ENCODE measurements at regions not wholly inside any gene's neighbourhood (a gene's known extent, or its start where the extent isn't known, plus 50 kb on each side); places are given as distances from the start of the nearest gene placed in this dataset.

DNA sequence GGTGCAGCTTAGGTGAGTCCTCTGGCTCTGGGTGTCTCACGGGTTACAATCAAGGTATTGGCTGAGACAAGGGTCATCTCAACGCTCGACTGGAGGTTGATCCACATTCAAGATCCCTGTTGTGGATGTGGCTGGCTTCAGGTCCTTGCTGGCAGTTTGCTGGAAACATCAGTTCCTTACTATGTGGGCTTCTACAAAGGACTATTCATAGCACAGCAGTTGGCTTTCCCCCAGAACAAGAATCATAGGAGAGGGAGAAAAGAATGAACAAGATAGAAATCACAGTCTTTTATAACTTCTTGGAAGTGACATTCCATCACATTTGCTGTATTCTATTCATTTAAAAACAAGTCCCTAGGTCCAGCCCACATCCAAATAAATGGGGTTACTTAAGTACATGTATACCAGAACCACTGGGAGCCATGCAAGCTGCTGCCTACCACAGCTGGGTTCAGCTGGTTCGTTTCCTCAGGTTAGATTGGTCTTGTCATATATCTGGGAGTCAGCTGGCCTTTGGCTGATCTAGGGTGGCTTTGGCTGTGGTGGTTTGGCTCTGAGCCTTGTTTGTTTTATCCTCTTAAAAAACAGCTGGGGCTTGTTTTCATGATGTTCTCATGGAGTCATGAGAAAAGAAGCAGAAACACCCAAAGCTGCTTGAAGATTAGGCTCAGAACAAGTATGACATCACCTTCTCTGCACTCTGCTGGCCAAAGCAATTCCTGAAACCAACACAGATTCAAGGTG is 433.2 kb upstream of the SPTLC3 start:
- no peak for TF ChIP-seq ZBTB7A (IDR thresholded peaks at IDR 0.05; ENCODE audit: low read depth)
- no peak for TF ChIP-seq CREB1 (IDR thresholded peaks at IDR 0.05; ENCODE audit: low read depth)
- TF ChIP-seq TAF1 (IDR thresholded peaks at IDR 0.05; ENCODE audit: low read depth), result no peak
- TF ChIP-seq RAD21 (IDR thresholded peaks at IDR 0.05; ENCODE audit: low read depth), result no peak
- TF ChIP-seq FOXM1 (IDR thresholded peaks at IDR 0.05; ENCODE audit: borderline replicate concordance, low read depth), result no peak
- TF ChIP-seq, protein P1, sequence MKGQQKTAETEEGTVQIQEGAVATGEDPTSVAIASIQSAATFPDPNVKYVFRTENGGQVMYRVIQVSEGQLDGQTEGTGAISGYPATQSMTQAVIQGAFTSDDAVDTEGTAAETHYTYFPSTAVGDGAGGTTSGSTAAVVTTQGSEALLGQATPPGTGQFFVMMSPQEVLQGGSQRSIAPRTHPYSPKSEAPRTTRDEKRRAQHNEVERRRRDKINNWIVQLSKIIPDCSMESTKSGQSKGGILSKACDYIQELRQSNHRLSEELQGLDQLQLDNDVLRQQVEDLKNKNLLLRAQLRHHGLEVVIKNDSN (IDR thresholded peaks at IDR 0.05), result no peak
- TF ChIP-seq NFIC (IDR thresholded peaks at IDR 0.05), result no peak

DNA sequence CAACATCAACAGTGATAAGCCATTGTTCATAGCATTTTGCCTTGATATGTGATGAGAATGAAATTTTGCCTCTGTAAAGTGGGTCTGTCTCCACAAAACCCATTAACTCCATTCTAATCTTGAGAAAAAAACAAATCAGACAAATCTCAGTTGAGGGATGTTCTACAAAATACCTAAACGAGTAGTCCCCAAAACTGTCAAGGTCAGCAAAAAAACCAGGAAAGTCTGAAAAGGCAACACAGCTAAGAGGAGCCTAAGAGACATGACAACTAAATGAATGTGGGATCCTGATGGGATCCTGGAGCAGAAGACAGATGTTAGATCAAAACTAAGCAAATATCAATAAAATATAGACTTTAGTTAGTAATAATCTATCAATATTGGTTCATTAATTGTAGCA is 431.6 kb upstream of the SPTLC3 start:
- TF ChIP-seq, protein P2, sequence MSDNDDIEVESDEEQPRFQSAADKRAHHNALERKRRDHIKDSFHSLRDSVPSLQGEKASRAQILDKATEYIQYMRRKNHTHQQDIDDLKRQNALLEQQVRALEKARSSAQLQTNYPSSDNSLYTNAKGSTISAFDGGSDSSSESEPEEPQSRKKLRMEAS (IDR thresholded peaks at IDR 0.05), result no peak
- no peak for TF ChIP-seq CEBPB (IDR thresholded peaks at IDR 0.05)
- no peak for TF ChIP-seq FOXM1 (IDR thresholded peaks at IDR 0.05; ENCODE audit: borderline replicate concordance, low read depth)
- TF ChIP-seq ZBTB7A (IDR thresholded peaks at IDR 0.05; ENCODE audit: low read depth), result no peak
- no peak for TF ChIP-seq CREB1 (IDR thresholded peaks at IDR 0.05; ENCODE audit: low read depth)

DNA sequence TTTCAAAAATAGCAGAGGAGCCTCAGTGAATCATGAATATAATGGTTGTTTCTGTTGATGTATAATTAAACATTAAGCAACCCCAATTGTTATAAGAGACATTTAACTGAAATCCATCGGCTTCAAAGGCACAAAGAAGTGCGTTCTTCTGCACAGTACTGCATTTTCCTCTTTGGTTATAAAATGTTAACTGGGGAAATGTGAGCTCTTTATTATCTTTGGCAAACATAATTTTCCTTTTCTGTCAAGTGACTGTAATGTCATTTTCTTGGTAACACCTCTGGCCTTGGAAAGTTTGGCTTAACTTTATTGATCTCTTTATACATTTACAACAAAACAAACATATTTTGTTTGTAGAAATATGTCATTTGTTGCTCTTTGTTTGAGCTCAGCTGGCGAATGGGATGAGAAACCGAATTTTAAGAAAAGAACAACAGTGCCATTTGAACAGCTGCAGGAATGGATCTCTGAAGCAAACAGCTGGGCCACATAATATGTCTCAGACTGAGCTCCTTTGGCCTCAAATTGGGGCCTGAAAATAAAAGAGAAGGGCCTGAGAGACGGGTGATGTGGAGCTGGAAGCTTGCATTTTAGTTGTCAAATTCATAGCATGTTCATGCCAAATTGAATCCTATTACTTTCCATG is 427.0 kb upstream of the SPTLC3 start:
- no peak for TF ChIP-seq CREB1 (IDR thresholded peaks at IDR 0.05; ENCODE audit: low read depth)
- TF ChIP-seq EP300 (IDR thresholded peaks at IDR 0.05; ENCODE audit: borderline replicate concordance), result no peak
- TF ChIP-seq, protein P2 (IDR thresholded peaks at IDR 0.05), result no peak
- TF ChIP-seq RAD21 (IDR thresholded peaks at IDR 0.05; ENCODE audit: low read depth), result no peak
- no peak for TF ChIP-seq FOXM1 (IDR thresholded peaks at IDR 0.05; ENCODE audit: borderline replicate concordance, low read depth)
- TF ChIP-seq EGR1 (IDR thresholded peaks at IDR 0.05), result no peak
- TF ChIP-seq, protein P3, sequence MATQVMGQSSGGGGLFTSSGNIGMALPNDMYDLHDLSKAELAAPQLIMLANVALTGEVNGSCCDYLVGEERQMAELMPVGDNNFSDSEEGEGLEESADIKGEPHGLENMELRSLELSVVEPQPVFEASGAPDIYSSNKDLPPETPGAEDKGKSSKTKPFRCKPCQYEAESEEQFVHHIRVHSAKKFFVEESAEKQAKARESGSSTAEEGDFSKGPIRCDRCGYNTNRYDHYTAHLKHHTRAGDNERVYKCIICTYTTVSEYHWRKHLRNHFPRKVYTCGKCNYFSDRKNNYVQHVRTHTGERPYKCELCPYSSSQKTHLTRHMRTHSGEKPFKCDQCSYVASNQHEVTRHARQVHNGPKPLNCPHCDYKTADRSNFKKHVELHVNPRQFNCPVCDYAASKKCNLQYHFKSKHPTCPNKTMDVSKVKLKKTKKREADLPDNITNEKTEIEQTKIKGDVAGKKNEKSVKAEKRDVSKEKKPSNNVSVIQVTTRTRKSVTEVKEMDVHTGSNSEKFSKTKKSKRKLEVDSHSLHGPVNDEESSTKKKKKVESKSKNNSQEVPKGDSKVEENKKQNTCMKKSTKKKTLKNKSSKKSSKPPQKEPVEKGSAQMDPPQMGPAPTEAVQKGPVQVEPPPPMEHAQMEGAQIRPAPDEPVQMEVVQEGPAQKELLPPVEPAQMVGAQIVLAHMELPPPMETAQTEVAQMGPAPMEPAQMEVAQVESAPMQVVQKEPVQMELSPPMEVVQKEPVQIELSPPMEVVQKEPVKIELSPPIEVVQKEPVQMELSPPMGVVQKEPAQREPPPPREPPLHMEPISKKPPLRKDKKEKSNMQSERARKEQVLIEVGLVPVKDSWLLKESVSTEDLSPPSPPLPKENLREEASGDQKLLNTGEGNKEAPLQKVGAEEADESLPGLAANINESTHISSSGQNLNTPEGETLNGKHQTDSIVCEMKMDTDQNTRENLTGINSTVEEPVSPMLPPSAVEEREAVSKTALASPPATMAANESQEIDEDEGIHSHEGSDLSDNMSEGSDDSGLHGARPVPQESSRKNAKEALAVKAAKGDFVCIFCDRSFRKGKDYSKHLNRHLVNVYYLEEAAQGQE (IDR thresholded peaks at IDR 0.05; ENCODE audit: low read depth), result no peak
- no peak for TF ChIP-seq TAF1 (IDR thresholded peaks at IDR 0.05; ENCODE audit: low read depth)
- no peak for TF ChIP-seq NFIC (IDR thresholded peaks at IDR 0.05)
- TF ChIP-seq TEAD4 (IDR thresholded peaks at IDR 0.05), result no peak
- TF ChIP-seq YY1 (IDR thresholded peaks at IDR 0.05; ENCODE audit: low read depth), result no peak
- TF ChIP-seq ZBTB7A (IDR thresholded peaks at IDR 0.05; ENCODE audit: low read depth), result no peak

DNA sequence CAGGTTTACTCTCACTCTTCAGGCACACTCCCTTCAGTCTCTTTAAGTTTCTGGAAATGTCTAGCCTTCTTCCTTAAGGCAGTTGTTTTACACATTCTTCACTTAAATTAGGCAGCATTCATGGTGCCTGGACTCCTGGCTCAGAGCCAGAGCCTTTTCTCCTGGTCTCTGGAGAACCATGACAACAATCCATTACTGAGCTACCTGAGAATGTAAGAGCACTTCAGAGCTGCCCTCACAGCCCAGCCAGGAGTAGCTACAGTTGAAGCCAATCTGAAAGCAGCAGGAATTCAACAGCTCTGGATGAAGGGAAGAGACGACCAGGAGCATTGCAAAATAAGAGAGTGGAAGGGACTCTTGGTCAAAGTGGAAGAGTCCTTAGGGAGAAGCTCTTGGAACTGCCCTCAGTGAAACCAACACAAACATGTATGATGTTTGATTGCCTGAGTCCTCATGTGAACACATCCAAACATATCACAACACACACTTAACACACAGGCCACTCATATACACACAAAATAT is 416.8 kb upstream of the SPTLC3 start:
- TF ChIP-seq TCF12 (IDR thresholded peaks at IDR 0.05; ENCODE audit: low read depth) (no peak), EP300 (IDR thresholded peaks at IDR 0.05; ENCODE audit: borderline replicate concordance) (no peak), NFIC (IDR thresholded peaks at IDR 0.05) (no peak), EGR1 (IDR thresholded peaks at IDR 0.05) (no peak), ZBTB7A (IDR thresholded peaks at IDR 0.05; ENCODE audit: low read depth) (no peak), RAD21 (IDR thresholded peaks at IDR 0.05; ENCODE audit: low read depth) (no peak), CREB1 (IDR thresholded peaks at IDR 0.05; ENCODE audit: low read depth) (no peak)
- TF ChIP-seq, protein P2 (IDR thresholded peaks at IDR 0.05), result no peak

DNA sequence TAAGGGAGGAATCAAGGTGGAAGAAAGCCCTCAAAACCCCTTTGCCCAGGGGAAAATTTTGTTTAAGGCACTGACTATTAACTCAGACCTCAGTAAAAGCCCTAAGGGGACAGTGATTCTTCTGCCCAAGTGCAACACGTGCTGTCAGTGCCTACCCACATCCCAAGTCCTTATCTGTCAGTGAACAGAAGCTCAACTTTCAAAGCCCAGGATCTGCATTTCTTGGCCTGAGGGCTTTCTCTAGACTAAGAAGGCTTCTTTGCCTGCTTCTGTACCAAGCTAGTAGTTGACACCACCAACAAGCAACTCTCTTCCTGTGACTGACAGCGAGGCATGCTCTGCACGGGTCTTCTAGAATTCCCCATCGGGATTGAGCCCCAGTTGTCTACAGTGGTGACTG is 416.0 kb upstream of the SPTLC3 start:
- TF ChIP-seq, protein P3 (IDR thresholded peaks at IDR 0.05; ENCODE audit: low read depth), result no peak
- TF ChIP-seq NFIC (IDR thresholded peaks at IDR 0.05) (no peak), TAF1 (IDR thresholded peaks at IDR 0.05; ENCODE audit: low read depth) (no peak), FOXM1 (IDR thresholded peaks at IDR 0.05; ENCODE audit: borderline replicate concordance, low read depth) (no peak), EGR1 (IDR thresholded peaks at IDR 0.05) (no peak), EP300 (IDR thresholded peaks at IDR 0.05; ENCODE audit: borderline replicate concordance) (no peak), RAD21 (IDR thresholded peaks at IDR 0.05; ENCODE audit: low read depth) (no peak), TCF12 (IDR thresholded peaks at IDR 0.05; ENCODE audit: low read depth) (no peak), YY1 (IDR thresholded peaks at IDR 0.05; ENCODE audit: low read depth) (no peak), TEAD4 (IDR thresholded peaks at IDR 0.05) (no peak), CEBPB (IDR thresholded peaks at IDR 0.05) (no peak), CREB1 (IDR thresholded peaks at IDR 0.05; ENCODE audit: low read depth) (no peak), ZBTB7A (IDR thresholded peaks at IDR 0.05; ENCODE audit: low read depth) (no peak)
- TF ChIP-seq, protein P1 (IDR thresholded peaks at IDR 0.05), result no peak
- TF ChIP-seq, protein P2 (IDR thresholded peaks at IDR 0.05), result no peak

All from Ishikawa (cell line).